Body of pancreas (tissue), 4 donors: ENCODE measurements at regions not wholly inside any gene's neighbourhood (a gene's known extent, or its start where the extent isn't known, plus 50 kb on each side); places are given as distances from the start of the nearest gene placed in this dataset.

Experiments used
- POLR2A ChIP-seq, 3 donors: fragments of 450-650 bp; IDR thresholded peaks; one replicate each; pipeline ENCODE4 v1.6.1; 2016; ENCODE audit warnings: antibody characterized with exemption in 3 of 3, mild to moderate bottlenecking in 2 of 3
- TF ChIP-seq, protein P1 (sequence below), 7 experiments: fragments of 450-650 bp in 4 of 7; fragments of 200-600 bp in 3 of 7; sonication (generic) in 3 of 7; IDR thresholded peaks; one replicate each; pipeline ENCODE4 v1.5.1; 2016 to 2019; ENCODE audit warnings: antibody characterized with exemption in 7 of 7

DNA sequence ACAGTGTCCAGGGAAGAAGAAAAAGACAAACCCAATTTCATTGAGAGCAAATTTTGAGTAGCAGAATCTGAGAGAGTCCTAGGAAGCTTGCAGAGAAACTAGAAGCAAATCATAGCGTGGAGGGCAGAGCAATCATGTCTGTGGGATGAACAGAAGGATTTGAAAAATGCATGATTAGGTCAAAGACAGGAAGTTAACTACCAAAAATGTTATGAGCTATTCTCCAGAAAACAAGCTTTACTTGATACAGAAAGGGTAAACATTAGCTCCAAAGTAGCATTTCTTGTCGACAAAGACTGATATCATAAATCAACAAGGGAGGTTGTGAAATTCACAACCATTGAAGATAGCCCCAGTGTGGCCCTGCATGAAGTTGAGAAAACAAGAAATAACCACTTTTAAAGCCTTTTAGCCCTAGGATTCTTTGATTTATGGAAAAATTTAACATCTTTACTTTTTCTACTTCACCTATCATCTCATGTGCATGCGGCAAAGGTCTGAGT lies 97.7 kb upstream of the MEGF10 start:
- TF ChIP-seq, protein P1, sequence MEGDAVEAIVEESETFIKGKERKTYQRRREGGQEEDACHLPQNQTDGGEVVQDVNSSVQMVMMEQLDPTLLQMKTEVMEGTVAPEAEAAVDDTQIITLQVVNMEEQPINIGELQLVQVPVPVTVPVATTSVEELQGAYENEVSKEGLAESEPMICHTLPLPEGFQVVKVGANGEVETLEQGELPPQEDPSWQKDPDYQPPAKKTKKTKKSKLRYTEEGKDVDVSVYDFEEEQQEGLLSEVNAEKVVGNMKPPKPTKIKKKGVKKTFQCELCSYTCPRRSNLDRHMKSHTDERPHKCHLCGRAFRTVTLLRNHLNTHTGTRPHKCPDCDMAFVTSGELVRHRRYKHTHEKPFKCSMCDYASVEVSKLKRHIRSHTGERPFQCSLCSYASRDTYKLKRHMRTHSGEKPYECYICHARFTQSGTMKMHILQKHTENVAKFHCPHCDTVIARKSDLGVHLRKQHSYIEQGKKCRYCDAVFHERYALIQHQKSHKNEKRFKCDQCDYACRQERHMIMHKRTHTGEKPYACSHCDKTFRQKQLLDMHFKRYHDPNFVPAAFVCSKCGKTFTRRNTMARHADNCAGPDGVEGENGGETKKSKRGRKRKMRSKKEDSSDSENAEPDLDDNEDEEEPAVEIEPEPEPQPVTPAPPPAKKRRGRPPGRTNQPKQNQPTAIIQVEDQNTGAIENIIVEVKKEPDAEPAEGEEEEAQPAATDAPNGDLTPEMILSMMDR (IDR thresholded peaks at IDR 0.05) = no peak
- no peak for TF ChIP-seq POLR2A (IDR thresholded peaks at IDR 0.05)
